NCI-H1048 (cell line): ENCODE measurements at regions not wholly inside any gene's neighbourhood (a gene's known extent, or its start where the extent isn't known, plus 50 kb on each side); places are given as distances from the start of the nearest gene placed in this dataset.
"Not testable (repeated sequence)": the region's sequence is repeated elsewhere in the genome, so short reads cannot be mapped to it uniquely, and the experiment has no call there.

ENCODE experiments used
- DNase-seq: peaks from one replicate; lab custom pipeline; 2025; lab: John Stamatoyannopoulos, UW

DNA sequence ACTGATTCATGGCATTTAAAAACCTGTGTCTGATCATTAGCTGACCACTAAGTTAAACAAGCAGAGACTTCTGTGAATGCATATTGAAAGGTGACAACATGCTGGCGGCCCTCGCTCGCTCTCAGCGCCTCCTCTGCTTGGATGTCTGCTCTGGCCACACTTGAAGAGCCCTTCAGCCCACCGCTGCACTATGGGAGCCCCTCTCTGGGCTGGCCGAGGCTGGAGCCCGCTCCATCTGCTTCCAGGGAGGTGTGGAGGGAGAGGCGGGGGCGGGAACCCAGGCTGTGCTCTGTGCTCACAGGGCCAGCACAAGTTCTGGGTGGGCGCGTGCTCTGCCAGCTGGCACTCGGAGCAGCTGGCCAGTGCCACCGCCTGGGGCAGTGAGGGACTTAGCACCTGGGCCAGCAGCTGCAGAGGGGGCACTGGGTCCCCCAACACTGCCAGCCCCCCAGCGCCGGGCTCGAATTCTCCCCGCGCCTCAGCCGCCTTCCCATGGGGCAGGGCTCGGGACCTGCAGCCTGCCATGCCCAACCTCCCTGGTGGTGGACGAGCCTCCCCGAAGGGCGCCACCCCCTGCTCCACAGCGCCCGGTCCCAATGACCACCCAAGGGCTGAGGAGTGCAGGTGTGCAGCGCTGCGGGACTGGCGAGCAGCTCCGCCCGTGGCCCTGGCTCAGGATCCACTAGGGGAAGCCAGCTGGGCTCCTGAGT is 252.4 kb downstream of the ZIC4 start:
- no peak for DNase-seq

DNA sequence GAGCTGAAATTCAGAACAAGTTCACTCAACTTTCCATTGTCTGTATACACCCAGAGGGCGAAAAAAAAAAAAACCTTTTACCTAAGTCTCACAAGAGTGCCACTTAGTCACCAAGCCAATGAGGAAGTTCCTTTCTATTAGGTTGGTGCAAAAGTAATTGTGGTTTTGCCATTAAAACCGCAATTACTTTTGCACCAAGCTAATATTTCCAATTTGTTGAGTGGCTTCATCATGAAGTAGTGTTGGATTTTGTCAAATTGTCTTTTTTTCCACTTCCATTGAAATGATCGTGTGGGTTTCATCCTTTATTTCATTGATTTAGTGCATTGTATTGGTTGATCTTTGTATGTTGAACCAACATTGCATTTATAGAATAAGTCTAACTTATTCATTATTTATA is 253.9 kb downstream of the ZIC4 start:
- no peak for DNase-seq

DNA sequence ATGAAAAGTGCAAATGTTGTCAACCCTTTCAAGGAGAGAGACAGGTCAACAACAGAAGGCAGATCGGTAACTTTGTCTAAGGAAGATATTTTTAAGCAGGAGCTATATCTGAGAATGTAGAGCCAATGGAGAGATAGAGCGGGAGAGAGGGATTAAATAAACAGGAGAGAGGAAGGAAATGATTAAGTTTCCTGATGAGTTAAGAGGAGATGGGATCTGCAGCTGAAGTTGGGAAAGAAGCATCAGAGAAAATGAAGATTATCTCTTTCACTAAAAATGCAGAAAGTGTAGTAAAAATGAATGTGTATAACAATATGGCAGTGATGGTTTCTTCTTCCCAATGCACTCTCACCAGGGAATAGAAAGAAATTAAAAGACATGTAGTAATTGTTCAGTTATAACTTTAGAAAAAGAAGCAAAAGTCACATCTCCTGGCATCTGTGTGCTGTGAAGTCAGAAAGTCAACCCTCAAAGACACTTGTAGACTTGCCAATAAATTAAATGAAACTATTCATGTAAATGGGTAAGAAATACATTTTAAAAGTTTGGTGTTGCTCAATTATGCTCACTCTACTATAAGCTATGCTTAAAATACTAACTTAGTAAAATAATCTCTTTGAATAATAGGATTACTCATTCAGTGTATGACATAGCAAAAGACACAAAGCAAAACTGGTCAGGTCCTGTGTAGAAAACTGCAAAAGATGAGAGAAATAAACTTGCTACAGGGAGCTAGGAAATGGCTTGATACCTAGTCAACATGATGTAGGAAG is 264.6 kb downstream of the ZIC4 start:
- DNase-seq, result no peak

DNA sequence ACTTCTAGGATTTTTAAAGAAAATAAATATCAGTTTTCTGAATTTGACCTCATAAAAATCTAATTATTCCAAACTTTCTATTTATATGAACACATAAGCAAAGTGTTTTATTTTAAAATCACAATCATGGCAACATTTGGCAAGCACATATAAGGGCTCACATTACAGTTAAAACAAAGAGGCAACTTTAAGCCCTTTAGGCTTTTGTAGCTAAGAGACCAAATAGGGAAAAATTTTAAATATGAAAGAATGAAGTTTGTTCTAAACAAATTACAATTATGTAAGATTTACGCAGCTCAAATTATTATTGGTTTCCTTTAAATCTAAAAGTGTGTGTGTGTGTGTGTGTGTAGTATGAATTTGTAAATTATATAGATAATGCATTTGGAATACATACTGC is 267.0 kb downstream of the ZIC4 start:
- no peak for DNase-seq

DNA sequence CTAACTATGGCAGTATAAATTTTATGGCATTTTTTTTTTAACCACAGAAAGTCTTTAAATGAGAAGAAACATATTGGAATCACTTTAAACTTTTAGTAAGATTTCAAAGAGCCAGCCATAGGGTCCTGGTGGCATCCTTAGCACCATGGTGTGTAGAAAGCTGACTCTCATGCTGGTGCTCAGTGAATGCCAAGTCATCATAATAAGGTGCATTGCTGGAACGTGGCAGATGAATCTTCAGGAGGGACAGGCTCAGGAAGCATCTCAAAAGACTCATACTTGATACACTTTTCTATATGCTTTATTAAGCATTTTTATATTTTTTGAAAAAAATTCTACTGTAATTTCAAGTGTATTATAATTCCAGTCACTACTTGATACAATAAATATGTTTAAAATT is 274.2 kb downstream of the ZIC4 start:
- no peak for DNase-seq

DNA sequence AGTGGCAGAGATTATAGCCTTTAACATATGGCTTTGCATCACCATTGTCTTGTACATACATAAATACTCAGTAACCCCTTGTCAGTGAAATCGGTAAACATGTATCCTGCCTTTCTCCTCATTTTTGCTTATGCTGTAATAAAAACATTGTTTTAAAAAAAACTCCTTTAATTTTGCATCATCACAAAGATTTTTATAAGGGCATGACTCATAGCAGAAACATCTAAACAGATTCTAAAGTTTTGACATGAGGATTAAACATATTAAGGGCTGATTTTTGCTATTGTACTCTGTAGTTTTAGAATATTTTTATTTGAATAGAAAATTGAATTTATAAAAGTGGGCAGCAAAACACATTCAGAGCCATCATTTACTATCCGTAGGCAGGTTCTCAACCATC is 275.9 kb downstream of the ZIC4 start:
- no peak for DNase-seq

DNA sequence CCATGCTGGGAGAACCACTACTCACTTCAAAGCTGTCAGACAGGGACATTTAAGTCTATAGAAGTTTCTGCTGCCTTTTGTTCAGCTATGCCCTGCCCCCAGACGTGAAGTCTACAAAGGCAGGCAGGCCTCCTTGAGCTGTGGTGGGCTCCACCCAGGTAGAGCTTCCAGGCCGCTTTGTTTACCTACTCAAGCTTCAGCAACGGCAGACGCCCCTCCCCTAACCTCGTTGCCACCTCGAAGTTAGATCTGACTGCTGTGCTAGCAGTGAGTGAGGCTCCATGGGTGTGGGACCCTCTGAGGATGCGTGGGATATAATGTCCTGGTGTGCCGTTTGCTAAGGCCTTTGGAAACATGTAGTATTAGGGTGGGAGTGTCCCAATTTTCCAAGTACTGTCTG is 276.7 kb downstream of the ZIC4 start:
- no peak for DNase-seq

DNA sequence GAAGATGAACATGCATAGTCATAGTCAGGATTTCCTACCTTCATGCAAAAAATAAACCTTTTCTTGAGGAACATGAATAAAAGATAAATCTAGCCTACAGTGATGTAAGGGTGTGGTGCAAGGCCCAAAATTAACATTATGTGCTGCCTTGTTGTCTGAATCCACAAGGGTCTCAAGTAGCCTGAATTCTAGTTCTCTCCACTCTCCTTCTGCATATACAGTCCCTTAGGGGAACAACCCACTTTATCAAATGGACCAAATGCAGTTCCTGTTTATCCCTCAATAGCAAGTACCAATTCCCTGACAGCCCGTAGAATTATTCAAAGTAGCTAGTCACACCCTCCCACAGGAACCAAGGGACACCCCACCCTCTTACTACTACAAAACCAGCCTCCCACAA is 284.0 kb downstream of the ZIC4 start:
- no peak for DNase-seq

DNA sequence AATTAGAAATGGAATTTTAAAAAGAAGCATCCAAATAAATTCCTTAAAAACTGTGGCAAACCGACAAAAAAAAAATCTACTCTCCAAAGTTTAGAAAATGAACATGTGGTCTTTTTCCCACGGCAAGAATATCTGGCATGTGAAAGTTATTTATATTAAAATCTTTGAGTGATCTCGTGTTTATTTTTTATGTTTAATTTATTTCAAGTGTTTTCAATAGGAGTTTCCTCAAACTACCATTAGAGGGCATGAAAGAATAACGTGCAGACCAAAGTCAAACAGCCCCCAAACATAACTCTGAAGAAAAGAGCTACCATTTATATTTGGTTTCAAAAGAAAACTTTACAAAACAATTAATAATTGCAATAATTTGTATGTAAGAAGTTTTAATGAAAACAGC is 286.4 kb downstream of the ZIC4 start:
- no peak for DNase-seq

DNA sequence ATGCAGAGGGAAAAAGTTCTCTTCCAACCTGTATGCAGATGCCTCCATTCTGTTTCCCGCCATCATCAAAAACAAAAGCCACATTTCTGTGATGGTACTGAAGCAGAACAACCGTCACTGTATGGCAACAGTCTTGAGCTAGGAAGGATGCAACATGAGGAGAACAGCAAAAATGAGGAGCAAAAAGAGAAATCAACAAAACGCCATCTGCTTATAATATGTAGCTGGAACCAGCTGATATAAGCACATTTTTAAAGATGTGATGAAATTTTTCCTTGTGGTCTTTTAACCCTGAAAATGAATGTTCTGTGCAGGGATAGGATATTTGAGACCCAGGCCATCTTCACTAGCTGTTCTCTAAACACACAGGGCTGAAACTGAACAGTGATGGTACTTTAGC is 287.0 kb downstream of the ZIC4 start:
- DNase-seq, result no peak

DNA sequence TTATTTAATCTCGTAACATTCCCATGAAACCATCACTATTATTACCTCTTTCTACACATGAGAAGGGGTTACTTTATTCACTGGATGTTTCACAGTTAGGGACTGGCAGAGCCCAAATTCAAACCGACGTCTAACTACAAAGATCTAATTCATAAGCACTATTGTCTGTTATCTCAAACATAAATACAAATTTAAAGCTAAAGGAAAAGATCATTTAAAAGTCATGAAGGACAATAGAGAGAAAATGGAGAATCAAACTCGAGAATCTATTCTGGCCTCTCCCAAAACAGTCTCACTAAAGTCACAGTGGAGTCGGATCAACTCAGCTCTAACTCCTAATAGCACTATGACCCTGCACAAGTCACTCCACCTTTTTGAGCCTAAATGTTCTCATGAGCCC is 287.7 kb downstream of the ZIC4 start:
- no peak for DNase-seq

DNA sequence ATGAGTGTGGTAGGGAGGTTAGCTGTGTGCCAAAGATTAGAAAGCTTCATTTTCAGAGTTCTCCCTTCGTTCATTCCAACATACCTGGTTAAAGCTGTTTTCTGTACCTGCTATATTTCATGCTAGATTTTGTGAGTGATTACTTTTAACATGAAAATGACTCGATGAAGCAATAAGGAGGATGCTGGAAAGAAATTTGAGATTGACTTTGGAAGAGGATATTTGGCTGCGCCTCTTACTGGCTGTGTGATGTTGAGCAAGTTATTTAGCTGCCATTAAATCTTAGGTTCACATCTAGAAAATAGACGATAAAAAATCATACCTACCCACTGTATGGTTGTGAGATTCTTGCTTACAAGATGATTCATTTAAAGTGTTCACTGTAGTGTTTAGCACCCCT is 288.7 kb downstream of the ZIC4 start:
- DNase-seq, result no peak

DNA sequence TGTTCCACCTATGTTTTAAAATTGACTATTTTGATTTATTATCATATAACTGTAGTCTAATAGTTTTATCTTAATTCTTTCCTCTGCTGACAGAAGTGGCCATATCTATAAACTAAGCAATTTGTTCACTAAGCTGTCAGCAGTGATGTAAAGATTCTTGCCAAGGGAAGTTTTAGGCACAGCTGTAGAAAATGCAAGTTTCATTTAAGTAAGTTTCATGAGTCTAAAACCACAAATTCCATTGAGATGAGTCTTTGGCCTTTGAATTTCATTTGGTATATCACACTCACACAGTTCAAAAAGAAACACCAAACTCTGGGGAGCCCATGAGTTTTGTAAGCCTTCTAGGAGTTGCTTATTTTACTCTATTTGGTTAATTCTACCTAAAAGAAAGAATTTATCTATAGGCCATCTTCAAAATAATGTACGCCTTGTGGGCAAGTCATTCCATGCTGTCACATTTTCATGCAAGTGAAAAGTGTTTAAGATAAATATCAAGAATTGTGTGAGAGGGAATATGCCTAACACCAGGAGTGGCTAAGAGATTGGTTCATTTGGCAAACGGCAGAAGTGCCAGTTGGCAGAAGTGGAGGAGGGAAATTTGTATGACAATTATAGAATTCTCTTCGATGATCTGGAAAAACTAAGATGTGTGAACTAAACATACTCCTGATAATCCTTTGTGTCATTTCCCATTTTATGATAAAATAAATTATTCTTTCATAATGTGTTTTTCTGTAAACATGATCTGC is 292.9 kb downstream of the ZIC4 start:
- no peak for DNase-seq

DNA sequence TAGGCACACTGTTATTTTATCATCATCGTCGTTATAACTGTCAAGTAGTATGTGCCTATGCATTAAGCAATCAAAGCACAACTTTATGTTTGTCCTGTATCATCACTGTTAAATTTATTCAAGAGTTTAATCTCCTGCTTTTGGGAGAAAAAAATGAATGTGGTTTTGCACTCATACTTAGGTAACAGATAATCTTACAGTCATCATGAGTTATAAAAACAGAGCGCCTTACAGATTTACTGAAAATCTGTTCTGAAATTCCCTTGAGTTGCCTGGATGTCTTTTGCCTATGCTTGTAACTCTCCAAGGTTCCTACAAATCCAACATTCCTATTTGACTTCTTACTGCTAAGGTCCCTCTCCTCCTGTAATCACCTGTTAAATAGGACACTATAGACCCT is 307.3 kb downstream of the ZIC4 start:
- no peak for DNase-seq

DNA sequence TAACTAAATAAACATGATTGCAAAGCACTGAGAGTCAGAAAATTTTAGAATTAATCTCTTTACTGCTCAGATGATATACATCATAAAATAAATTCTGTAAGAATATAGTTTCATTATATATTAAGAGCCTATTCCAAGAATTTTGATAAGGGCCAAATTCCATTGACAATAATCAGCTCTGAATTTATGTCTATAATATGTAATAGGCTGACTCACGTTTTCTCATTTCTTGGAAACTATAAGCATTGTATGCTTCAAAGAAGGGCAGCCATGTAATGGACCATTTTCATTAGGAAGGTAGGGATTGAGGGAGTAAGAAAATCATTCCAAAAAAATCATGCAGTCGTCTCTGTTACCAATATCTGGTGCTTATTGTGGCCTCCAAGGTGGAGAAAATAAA is 315.9 kb downstream of the ZIC4 start:
- no peak for DNase-seq

DNA sequence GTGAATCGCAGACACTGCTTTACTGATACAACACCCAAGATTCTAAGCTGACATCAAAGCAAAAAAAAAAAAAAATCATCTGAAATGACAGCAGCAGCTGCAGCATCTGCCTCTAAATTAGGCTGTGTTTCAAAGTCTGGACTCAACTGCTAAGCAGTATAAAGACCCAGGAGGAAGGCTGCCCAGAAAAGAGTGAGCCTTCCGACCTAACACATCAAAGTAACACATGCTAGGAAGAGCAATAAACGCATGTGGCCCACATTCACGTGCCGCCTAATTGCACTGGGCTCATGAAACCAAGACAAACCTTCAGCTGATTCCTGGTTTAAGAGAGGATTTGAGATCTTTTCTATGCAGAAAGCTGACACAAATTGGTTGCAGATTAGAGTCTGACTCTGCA is 317.1 kb downstream of the ZIC4 start:
- DNase-seq, result no peak

DNA sequence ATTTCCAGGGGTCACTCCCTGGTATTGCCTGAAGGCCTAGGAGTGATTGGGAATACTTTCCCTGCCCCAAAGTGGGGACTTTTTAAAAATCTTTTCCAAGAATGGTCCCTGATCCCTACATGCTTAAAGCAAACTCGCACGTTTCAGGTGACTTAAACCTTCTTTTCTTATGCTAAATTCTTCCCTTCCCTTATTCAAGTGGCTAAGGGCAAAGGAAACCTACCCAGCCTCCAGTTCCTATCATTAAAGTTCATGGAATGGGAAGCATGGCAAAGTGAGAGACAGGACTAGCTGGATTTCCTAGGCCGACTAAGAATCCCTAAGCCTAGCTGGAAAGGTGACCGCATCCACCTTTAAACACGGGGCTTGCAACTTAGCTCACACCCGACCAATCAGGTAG is 346.8 kb downstream of the ZIC4 start:
- not testable (repeated sequence) for DNase-seq

DNA sequence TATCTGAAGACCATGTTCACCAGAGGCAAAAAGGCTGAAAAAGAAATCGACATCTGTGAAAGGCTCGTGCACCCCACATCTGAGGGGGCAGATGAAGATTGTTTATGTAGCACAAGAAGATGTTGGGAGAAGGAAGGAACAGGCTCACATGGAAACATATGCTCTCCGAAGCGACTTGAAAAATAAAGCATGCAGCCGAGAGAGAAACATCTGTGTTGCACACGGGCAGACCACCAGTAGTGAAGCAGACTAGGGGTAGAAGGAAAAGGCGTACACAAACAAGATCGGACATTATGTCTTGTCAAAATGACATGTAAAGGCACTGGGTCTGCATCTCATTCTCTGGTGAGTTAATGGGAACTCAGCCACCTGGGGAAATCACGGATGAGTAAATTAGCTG is 356.5 kb downstream of the ZIC4 start:
- DNase-seq, result no peak

DNA sequence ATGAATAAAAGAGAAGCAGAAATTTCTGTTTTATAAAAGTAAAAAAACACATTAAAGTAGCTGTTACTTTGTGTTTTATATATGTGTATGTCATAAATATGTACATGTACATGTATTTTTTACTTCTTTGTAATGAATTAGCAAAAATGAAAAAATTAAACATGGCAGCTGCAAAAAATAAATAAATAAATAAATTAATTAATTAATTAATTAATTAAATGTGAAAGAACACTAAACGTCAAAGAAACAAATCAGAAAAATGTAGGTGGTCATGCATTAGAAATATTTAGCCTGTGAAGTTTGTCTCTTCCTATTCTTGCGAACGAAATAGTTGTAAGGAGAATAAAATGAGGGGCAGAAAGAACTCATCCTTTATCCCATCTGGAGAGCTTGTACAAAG is 357.0 kb downstream of the ZIC4 start:
- DNase-seq, result no peak

DNA sequence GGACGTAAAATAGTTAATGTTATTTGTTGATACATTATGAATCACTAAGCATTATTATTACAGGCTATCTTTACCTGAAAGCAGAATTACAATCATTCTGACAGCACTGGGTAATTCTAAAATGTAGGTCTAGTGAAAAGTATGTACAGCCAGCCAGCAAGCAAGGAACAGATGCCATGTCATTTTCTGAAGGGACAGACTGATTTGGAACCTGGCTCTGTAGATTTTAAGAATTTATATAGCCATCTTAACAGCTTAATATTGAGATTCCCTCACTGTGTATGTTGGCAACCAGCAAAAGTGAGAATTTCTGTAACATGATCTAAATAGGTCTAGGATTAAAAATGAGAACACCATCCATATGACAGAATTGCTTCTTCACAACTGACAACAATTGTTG is 359.4 kb downstream of the ZIC4 start:
- DNase-seq, result no peak

DNA sequence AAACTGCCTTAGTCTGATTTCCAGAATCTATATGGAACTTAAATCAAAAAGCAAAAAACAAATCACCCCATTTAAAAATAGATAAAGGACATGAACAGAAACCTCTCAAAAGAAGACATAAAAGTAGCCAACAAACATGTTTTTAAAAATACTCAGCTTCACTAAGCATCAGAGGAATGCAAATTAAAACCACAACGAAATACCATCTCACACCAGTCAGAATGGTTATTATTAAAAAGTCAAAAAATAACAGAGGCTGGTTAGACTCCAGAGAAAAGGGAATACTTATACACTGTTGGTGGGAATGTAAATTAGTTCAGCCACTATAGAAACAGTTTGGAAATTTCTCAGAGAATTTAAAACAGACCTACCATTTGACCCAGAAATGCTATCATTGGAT is 367.9 kb downstream of the ZIC4 start:
- DNase-seq, result no peak

DNA sequence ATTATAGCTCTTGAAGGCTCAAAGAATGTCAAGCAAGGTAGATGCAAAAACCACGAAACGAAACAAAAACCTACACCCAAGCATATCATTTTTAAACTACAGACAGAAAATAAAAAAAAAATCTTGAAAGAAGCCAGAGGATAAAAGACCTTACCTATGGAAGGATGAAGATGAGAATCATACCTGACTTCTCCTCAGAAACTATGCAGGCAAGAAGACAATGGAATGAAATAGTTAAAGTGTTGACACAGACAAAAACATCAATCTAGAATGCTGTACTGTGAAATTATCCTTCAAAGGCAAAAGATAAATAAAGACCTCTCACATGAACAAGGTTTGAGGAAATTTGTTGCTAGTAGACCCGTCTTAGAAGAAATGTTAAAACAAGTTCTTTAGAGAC is 372.0 kb downstream of the ZIC4 start:
- DNase-seq, result no peak

DNA sequence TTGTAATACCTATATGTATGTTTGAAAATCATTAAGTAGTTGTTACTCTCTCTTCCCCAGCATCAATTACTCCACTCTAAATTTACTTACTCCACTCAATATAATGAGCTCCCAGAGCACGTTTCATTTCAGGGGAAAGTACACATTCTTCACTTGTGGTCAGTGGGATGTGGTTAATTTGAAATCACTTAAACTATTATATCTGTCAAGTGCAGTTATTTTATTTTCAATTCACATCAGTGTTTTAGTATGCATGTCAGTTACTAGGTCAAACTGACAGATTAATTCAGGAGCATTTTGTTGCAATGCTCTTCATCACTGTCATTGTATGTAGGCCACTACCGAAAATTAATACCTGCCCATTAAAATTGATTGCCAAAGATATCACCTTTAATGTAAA is 376.1 kb downstream of the ZIC4 start:
- no peak for DNase-seq
